ENCODE measurements at regions not wholly inside any gene's neighbourhood (a gene's known extent, or its start where the extent isn't known, plus 50 kb on each side); places are given as distances from the start of the nearest gene placed in this dataset.

- Histone ChIP-seq H3K4me3 (no peak overlapping the region), H3K27ac (no peak overlapping the region), H3K36me3 (no peaks in the 10 kb centered on the region), H3K27me3 (no peaks in the 10 kb centered on the region), H3K4me1 (no peaks in the 10 kb centered on the region), H3K9me3 (no peaks in the 10 kb centered on the region)
- no peak for DNase-seq (ENCODE audit: low spot score)
- TF ChIP-seq CTCF (IDR thresholded peaks at IDR 0.05), result no peak
Observed at GRCh38 chr2:164384434-164384833, 236.8 kb downstream of the GRB14 start.

- no peaks in the 10 kb centered on the region for H3K36me3 ChIP-seq
- TF ChIP-seq CTCF (IDR thresholded peaks at IDR 0.05), result no peak
- H3K9me3 ChIP-seq, result no peaks in the 10 kb centered on the region
- DNase-seq (ENCODE audit: low spot score), result no peak
- peaks cover 0 to 3% of the 10 kb centered on the region in 2 donors for H3K4me1 ChIP-seq
- no peak overlapping the region for H3K4me3 ChIP-seq
- H3K27ac ChIP-seq, result no peak overlapping the region
- no peaks in the 10 kb centered on the region for H3K27me3 ChIP-seq
Observed at GRCh38 chr2:164371916-164372315, 249.4 kb downstream of the GRB14 start.

- Histone ChIP-seq H3K9me3 (no peaks in the 10 kb centered on the region), H3K4me3 (no peak overlapping the region), H3K27ac (no peak overlapping the region), H3K27me3 (no peaks in the 10 kb centered on the region), H3K36me3 (no peaks in the 10 kb centered on the region), H3K4me1 (peaks cover 0 to 3% of the 10 kb centered on the region in 2 donors)
- no peak for TF ChIP-seq CTCF (IDR thresholded peaks at IDR 0.05)
- no peak for DNase-seq (ENCODE audit: low spot score)
Observed at GRCh38 chr2:164369366-164369765, 251.9 kb downstream of the GRB14 start.

GRCh38 chr2:164368896-164369295 lies 252.4 kb downstream of the GRB14 start:
- H3K36me3 ChIP-seq, result no peaks in the 10 kb centered on the region
- no peaks in the 10 kb centered on the region for H3K27me3 ChIP-seq
- H3K9me3 ChIP-seq, result no peaks in the 10 kb centered on the region
- H3K27ac ChIP-seq, result no peak overlapping the region
- TF ChIP-seq CTCF (IDR thresholded peaks at IDR 0.05), result no peak
- DNase-seq (ENCODE audit: low spot score), result no peak
- H3K4me1 ChIP-seq, result peaks cover 0 to 3% of the 10 kb centered on the region in 2 donors
- H3K4me3 ChIP-seq, result no peak overlapping the region

GRCh38 chr2:164363646-164364045 lies 257.6 kb downstream of the GRB14 start:
- H3K36me3 ChIP-seq, result no peaks in the 10 kb centered on the region
- DNase-seq (ENCODE audit: low spot score), result no peak
- no peaks in the 10 kb centered on the region for H3K27me3 ChIP-seq
- H3K4me1 ChIP-seq, result no peaks in the 10 kb centered on the region
- H3K4me3 ChIP-seq, result no peak overlapping the region
- no peak for TF ChIP-seq CTCF (IDR thresholded peaks at IDR 0.05)
- H3K27ac ChIP-seq, result no peak overlapping the region
- H3K9me3 ChIP-seq, result no peaks in the 10 kb centered on the region

- no peaks in the 10 kb centered on the region for H3K4me1 ChIP-seq
- H3K27me3 ChIP-seq, result no peaks in the 10 kb centered on the region
- peaks cover 0 to under 1% of the 10 kb centered on the region in 2 donors for H3K9me3 ChIP-seq
- no peak overlapping the region for H3K4me3 ChIP-seq
- no peak for DNase-seq (ENCODE audit: low spot score)
- no peaks in the 10 kb centered on the region for H3K36me3 ChIP-seq
- no peak overlapping the region for H3K27ac ChIP-seq
- TF ChIP-seq CTCF (IDR thresholded peaks at IDR 0.05), result no peak
Observed at GRCh38 chr2:164351536-164351935, 269.7 kb downstream of the GRB14 start.
